Suppressor macrophage treated with lipopolysaccharide for 1 hour (primary cell): ENCODE measurements at regions not wholly inside any gene's neighbourhood (a gene's known extent, or its start where the extent isn't known, plus 50 kb on each side); places are given as distances from the start of the nearest gene placed in this dataset.
"Not testable (repeated sequence)": the region's sequence is repeated elsewhere in the genome, so short reads cannot be mapped to it uniquely, and the experiment has no call there.

Experiments
- DNase-seq, 3 donors: peaks; one replicate each; pipeline ENCODE4 v3.0.0-alpha.2; 2020 to 2022

- DNase-seq: no peak
Measured at GRCh38 chr13:112175162-112176075, 108.5 kb downstream of the SOX1 start.

- DNase-seq: not testable (repeated sequence)
Measured at GRCh38 chr13:112176141-112177119, 109.5 kb downstream of the SOX1 start.

DNA sequence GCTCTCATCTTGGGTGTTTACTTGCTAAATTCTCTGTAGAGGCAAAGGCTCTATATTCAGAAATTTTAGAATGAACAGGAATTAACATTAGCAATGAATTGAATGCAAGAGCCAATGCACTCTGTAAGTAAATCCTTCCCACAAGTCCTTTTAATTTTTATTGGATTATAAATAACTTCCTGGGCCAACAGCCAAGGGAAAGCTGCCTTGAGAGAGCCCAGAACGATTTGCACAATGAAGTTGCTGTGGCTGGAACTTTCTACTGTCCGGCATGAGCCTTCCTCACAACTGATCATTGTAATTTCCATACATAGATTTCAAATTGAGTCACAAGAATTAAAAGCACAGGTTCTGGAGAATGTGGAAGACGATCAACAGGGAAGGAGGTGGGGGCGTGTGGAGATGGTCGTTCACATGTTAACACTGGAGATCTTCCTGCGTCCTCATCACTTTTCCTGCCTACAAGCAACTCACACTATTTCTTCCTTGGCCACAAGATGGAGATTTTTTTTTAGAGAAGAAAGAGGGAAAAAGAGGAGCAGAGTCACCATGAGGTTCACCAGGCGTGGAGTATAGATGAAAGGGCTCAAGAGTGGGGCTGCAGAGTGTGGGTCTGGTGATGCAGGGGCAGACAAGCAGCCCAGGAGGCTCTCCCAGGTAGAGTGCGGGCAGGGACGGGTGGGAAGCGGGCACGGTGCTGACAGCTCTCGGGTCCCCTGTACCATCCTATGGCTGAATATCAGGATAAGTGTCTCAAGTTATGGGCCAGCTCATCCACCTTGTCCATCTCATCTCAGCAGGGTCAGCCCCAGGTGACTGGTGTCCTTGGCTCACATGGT lies 110.7 kb downstream of the SOX1 start:
- no peak for DNase-seq

DNA sequence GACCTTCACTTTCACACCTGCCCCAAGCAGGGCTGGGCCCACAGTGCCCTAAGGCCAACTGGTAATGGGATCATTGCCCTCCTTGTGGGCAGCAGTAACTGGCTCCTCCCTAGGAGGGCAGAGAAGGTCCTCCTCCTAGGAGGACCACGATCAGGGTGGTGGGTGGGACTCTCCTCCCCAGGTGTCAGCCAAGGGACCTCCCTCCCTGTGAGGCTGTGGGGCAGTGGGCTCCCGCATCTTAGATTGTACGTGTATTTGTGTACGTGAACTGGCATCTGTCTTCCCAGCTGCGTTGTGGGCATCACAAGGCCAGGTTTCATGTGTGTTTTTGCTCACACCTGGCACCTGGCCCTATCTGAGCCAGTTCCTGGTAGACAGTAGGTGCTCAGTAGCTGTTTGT lies 111.8 kb downstream of the SOX1 start:
- no peak for DNase-seq

DNA sequence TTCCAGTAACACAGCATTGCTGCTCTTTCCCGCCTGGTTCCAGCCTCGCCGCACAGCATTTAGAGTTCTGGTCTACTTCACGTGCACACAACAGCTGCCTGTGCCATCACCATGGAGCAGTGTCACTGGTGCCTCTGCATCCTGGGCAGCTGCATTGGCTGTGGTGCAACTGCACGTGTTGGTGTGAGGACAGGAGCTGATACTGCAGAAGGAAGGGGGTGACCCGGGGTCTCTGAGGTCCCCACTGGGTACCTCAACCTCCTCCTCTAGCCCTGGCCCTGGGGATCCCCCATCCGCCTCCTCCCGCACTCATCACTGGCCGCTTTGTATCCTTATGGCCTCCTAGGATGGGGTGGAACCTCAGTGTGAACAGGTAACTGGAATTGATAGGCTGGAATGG lies 112.5 kb downstream of the SOX1 start:
- DNase-seq: no peak

DNA sequence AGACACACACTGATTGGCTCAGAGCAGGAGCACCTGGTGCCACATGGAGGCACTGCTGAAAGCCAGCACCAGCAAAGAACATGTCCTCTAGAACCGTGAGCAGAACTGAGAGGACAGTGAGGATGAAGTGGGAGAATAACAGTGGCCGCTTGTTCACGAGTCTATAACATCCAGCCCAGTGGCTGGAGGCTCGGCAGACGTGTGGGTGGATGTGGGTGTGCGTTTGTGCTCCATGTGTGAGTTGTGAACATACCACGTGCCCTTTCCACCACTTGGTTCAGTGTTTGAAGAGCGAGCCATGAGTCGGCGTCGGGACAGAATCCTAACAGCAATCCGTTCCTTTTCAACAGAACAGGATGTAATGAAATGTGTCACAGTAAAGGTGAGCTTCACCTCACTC lies 113.0 kb downstream of the SOX1 start:
- DNase-seq: no peak

- DNase-seq: no peak
Measured at GRCh38 chr13:112181336-112182067, 114.6 kb downstream of the SOX1 start.

GRCh38 chr13:112182251-112182650 lies 115.3 kb downstream of the SOX1 start:
- no peak for DNase-seq

DNA sequence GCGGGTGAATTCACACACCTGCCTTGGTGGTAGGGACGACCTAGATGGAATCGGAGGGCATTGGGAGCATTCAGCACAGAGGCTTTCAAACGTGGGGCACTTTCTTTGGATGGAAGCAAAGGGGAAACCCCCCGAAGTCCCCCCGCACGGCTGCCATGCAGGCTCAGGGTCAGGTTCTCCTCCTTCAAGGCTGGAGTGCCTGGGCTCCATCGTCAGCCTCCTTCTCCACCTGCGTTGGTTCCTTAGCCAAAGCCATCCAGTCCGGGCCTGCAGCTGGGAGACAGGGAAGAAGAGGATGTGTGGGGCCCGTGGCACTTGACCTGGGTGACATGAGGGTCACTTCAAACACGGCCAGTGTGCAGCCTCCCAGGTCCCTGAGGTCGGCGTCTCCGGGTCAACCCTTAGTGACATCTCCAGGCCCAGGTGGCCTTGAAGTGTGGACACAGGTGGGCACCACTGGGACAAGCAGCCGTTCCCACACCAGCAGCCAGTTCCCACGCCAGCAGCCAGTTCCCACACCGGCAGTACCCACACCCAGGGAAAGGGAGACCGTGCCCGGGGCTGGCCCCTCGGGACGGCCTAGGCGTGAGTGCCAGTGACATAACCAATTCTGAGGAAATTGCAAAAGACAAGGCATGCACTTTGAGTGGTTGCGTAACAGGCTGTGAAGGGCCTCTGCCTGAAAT lies 116.0 kb downstream of the SOX1 start:
- DNase-seq: peak; percentile 37 to 56 (median 42)

GRCh38 chr13:112183532-112184090 lies 116.7 kb downstream of the SOX1 start:
- DNase-seq: no peak

- DNase-seq: no peak
Measured at GRCh38 chr13:112184261-112184660, 117.3 kb downstream of the SOX1 start.

DNA sequence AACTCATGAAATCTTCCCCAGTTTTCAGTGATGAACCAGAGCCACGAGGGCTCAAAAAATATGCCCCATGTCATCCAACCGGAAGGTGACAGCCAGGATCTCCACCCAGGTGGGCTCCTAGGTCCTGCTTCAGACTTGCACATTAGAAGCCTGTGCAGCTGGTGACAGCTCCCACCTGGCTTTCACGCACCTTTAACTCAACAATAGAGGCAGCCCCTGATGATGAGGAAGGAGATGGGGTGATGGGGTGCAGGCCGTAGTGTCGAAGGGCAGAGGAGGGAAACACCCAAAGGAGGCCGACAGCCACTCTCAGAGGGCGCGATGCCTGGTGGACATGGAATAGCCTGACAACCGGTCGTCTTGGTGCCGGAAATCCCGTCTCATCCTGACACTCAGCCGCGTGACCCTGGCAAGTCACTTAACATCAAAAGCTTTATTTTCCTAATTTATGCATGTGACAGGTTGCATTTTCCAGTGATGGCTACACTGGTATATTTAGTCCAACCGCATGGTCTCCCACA lies 118.0 kb downstream of the SOX1 start:
- no peak for DNase-seq

DNA sequence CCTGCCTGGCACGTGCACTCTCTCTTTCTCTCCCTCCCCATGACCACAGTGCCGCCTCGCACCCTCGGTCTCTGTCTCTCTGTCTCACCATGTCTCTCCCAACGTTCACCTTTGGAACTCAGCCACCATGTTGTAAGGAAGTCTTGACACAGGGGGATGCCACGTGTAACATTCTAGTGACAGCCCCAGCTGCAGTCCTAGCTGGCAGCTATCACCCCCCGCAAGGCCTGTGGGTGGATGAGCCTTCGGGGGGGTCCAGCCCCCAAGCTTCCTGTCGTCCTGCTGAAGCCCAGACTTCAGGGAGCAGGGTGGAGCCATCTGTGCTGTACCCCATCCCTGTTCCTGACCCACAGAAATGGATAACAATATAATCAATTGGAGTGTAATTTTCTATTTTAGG lies 118.5 kb downstream of the SOX1 start:
- DNase-seq: no peak

DNA sequence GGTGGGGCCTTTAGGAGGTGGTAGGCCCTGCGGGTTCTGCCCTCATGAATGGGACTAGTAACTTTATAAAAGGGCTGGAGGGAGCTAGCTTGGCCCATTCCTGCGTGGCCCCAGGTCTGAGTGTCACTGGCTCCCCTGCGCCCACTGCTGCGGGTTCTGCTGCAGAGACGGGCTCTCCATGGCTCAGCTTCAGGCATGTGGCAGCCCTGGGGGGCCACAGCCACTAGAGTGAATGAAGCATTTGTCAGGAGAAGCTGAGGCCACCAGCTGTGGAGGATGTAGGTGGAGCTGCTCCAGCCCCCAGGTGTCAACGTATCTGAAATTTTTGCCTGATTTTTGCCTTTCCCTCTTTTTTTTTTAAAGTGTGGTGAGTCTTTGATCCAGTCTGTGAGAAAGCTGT lies 119.1 kb downstream of the SOX1 start:
- DNase-seq: no peak

- DNase-seq: no peak
Measured at GRCh38 chr13:112187527-112188297, 120.8 kb downstream of the SOX1 start.

- DNase-seq: no peak
Measured at GRCh38 chr13:112188298-112188610, 121.3 kb downstream of the SOX1 start.

- no peak for DNase-seq
Measured at GRCh38 chr13:112193463-112194166, 126.7 kb downstream of the SOX1 start.

GRCh38 chr13:112194167-112194530 lies 127.2 kb downstream of the SOX1 start:
- no peak for DNase-seq

DNA sequence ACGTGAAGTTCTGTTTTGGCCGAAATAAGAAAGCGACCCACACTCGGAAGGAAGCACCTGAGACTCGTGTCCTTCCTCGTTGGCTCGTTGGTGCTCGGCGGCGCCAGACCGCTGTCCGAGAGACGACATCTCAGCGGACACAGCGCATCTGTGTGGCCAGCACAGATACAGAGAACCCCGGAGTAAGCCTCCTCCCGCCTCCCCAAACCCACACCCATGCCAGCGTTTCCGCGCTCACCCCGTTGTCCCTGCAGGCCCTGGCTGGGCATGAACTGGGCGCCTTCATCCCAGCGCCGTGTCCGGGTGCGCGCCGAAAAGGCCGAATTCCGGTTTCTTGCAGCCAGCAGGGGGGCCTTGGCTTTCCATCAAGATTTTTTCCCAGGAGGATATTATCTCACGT lies 127.6 kb downstream of the SOX1 start:
- DNase-seq: no peak
